Testis (tissue), 2 donors: ENCODE measurements at regions not wholly inside any gene's neighbourhood (a gene's known extent, or its start where the extent isn't known, plus 50 kb on each side); places are given as distances from the start of the nearest gene placed in this dataset.
"Not testable (repeated sequence)": the region's sequence is repeated elsewhere in the genome, so short reads cannot be mapped to it uniquely, and the experiment has no call there.

Source experiments
- DNase-seq: peaks from one replicate; pipeline ENCODE4 v3.0.0-alpha.2; 2019
- H3K27ac ChIP-seq, 2 donors: fragments of 200-600 bp; sonication (generic); one replicate each; pipeline ENCODE4 v1.5.1; 2019
- H3K27me3 ChIP-seq: fragments of 200-600 bp; sonication (generic); one replicate; pipeline ENCODE4 v1.5.1; 2019
- H3K36me3 ChIP-seq: fragments of 200-600 bp; sonication (generic); one replicate; pipeline ENCODE4 v1.5.1; 2017; ENCODE audit warnings: low read depth; ENCODE audit errors: missing control alignments
- H3K4me1 ChIP-seq: fragments of 200-600 bp; sonication (generic); one replicate; pipeline ENCODE4 v1.5.1; 2019
- H3K4me3 ChIP-seq, 2 donors: fragments of 200-600 bp; sonication (generic); one replicate each; pipeline ENCODE4 v1.5.1; 2017 to 2019
- H3K9me3 ChIP-seq: fragments of 200-600 bp; sonication (generic); one replicate; pipeline ENCODE4 v1.5.1; 2017
- POLR2A ChIP-seq: fragments of 450-650 bp; IDR thresholded peaks from one replicate; pipeline ENCODE4 v1.6.1; 2017; ENCODE audit warnings: antibody characterized with exemption, mild to moderate bottlenecking, moderate library complexity
- WGBS, 2 donors: methylation state at CpG; one replicate each; pipeline ENCODE4 v1.1.5; 2018; 5-methylcytosine and 5-hydroxymethylcytosine counted together
- intact Hi-C: fragments of 100-400 bp; cut with DNase I; formaldehyde crosslinking; loops from one replicate; pipeline ENCODE4 v1.15.1; 2023; ENCODE audit warnings: low total_unique reads
- TF ChIP-seq, protein P1 (sequence below), 3 experiments: fragments of 450-650 bp in 2 of 3; fragments of 200-600 bp in 1 of 3; sonication (generic) in 1 of 3; IDR thresholded peaks; one replicate each; pipeline ENCODE4 v1.5.1; 2016 to 2019; ENCODE audit warnings: antibody characterized with exemption in 3 of 3, mild to moderate bottlenecking in 2 of 3, moderate library complexity in 1 of 3

DNA sequence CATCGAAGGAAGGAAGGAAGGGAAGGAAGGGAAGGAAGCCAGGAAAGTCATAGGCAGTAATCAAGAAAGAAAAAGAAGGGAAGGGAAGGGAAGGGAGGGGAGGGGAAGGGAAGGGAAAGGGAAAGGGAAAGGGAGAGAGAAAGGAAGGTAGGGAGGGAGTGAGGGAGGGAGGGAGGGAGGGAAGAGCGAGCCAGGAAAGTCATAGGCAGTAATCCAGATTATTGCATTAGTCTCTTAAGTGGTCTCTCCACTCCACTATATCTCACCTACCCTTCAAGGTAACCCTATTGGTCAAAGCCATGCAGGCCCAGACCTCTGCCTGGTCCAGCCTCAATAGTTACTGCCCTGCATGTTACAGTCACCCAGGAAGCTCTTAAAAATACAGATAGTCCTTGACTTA lies 106.2 kb upstream of the RAP2B start:
- WGBS, 2 donors, result 93 to 96% methylated on average over 2 of the region's 2 CpGs
- no peaks in the 10 kb centered on the region for H3K36me3 ChIP-seq
- no peak for TF ChIP-seq POLR2A
- TF ChIP-seq, protein P1, sequence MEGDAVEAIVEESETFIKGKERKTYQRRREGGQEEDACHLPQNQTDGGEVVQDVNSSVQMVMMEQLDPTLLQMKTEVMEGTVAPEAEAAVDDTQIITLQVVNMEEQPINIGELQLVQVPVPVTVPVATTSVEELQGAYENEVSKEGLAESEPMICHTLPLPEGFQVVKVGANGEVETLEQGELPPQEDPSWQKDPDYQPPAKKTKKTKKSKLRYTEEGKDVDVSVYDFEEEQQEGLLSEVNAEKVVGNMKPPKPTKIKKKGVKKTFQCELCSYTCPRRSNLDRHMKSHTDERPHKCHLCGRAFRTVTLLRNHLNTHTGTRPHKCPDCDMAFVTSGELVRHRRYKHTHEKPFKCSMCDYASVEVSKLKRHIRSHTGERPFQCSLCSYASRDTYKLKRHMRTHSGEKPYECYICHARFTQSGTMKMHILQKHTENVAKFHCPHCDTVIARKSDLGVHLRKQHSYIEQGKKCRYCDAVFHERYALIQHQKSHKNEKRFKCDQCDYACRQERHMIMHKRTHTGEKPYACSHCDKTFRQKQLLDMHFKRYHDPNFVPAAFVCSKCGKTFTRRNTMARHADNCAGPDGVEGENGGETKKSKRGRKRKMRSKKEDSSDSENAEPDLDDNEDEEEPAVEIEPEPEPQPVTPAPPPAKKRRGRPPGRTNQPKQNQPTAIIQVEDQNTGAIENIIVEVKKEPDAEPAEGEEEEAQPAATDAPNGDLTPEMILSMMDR (IDR thresholded peaks at IDR 0.05), result no peak
- no peaks in the 10 kb centered on the region for H3K27me3 ChIP-seq
- no peak for DNase-seq
- no peaks in the 10 kb centered on the region for H3K9me3 ChIP-seq
- no peak overlapping the region for H3K4me3 ChIP-seq
- H3K4me1 ChIP-seq, result no peaks in the 10 kb centered on the region
- no peak overlapping the region for H3K27ac ChIP-seq
- intact Hi-C loops, result no loop called here

GRCh38 chr3:153058031-153058688 lies 103.9 kb upstream of the RAP2B start:
- intact Hi-C loops, H3K27me3 ChIP-seq, H3K4me3 ChIP-seq, H3K4me1 ChIP-seq, H3K36me3 ChIP-seq, H3K9me3 ChIP-seq, DNase-seq, H3K27ac ChIP-seq: not testable (repeated sequence)
- WGBS, 2 donors, result 85% methylated on average over 6 of the region's 6 CpGs

GRCh38 chr3:153060346-153060745 lies 101.7 kb upstream of the RAP2B start:
- Histone ChIP-seq H3K36me3 (no peaks in the 10 kb centered on the region), H3K27ac (no peak overlapping the region), H3K4me1 (no peaks in the 10 kb centered on the region), H3K4me3 (no peak overlapping the region), H3K27me3 (no peaks in the 10 kb centered on the region), H3K9me3 (no peaks in the 10 kb centered on the region)
- TF ChIP-seq POLR2A, result no peak
- TF ChIP-seq, protein P1 (IDR thresholded peaks at IDR 0.05), result no peak
- intact Hi-C loops, result no loop called here
- 59 to 76% methylated on average over 5 of the region's 5 CpGs for WGBS, 2 donors
- DNase-seq, result no peak

GRCh38 chr3:153061938-153062528 lies 100.0 kb upstream of the RAP2B start:
- 81 to 94% methylated on average over 4 of the region's 4 CpGs for WGBS, 2 donors

DNA sequence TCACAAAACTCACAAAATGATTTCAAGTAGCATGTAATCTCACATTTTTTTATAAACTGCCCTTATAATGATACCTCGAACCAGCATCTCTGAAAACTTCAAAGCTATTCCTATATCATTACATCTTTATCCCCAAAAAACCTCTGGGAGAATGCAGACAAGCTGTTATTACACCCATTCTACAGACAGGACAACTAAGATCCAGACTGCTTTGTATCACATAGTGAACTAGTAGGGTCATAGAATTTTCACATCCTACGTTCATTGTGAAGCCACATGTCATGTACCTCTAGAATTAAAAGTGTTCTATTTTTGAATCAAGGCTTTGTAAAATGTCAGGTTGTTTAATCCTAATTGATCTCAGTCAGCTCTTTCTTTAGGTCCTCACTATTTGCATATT lies 98.7 kb upstream of the RAP2B start:
- no peaks in the 10 kb centered on the region for H3K4me1 ChIP-seq
- no peak overlapping the region for H3K27ac ChIP-seq
- intact Hi-C loops, result no loop called here
- H3K9me3 ChIP-seq, result no peaks in the 10 kb centered on the region
- no peak for DNase-seq
- no peaks in the 10 kb centered on the region for H3K27me3 ChIP-seq
- no peak overlapping the region for H3K4me3 ChIP-seq
- 94% methylated on average over 2 of the region's 2 CpGs for WGBS, 2 donors
- TF ChIP-seq POLR2A, result no peak
- TF ChIP-seq, protein P1 (IDR thresholded peaks at IDR 0.05), result no peak
- no peaks in the 10 kb centered on the region for H3K36me3 ChIP-seq

More at GRCh38 chr3:153061938-153062528, 100.0 kb upstream of the RAP2B start:
- Histone ChIP-seq H3K9me3 (no peaks in the 10 kb centered on the region), H3K4me3 (no peak overlapping the region), H3K27me3 (no peaks in the 10 kb centered on the region), H3K36me3 (no peaks in the 10 kb centered on the region), H3K27ac (no peak overlapping the region), H3K4me1 (no peaks in the 10 kb centered on the region)
- no peak for TF ChIP-seq POLR2A
- TF ChIP-seq, protein P1 (IDR thresholded peaks at IDR 0.05), result no peak
- intact Hi-C loops, result no loop called here
- DNase-seq, result no peak
